ENCODE measurements at regions not wholly inside any gene's neighbourhood (a gene's known extent, or its start where the extent isn't known, plus 50 kb on each side); places are given as distances from the start of the nearest gene placed in this dataset.

DNA sequence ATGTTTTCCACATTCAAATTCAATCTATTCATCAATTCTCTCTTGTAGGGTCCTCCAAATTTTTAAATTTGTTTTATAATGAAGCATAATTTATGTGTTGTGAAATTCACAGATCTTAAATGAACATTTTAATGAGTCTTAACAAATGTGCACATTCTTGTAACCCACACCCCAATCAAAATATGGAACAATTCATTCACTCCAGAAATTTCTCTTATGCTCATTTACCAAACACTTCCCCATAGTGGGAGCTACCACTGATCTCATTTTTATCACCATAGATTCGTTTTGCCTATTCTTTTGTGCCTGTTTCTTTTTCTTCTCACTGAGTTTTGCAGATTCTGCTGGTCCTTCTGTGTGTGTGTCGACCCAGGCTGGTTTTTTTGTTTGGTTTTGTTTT, 664.1 kb downstream of the EFNB2 start:
- TF ChIP-seq POLR2AphosphoS5 (IDR thresholded peaks at IDR 0.05; ENCODE audit: low read depth, low read length) (no peak), POLR2A (IDR thresholded peaks at IDR 0.05; ENCODE audit: low read depth, low read length) (no peak), TAF1 (IDR thresholded peaks at IDR 0.05; ENCODE audit: low read depth, low read length) (no peak), POU2F2 (IDR thresholded peaks at IDR 0.05; ENCODE audit: low read depth, low read length) (no peak), PAX5 (IDR thresholded peaks at IDR 0.05; ENCODE audit: insufficient read depth, low read length, severe bottlenecking) (no peak), SPI1 (IDR thresholded peaks at IDR 0.05; ENCODE audit: low read depth, low read length) (no peak)

Measured in GM12891 (cell line).